DOHH2 (cell line): ENCODE measurements at regions not wholly inside any gene's neighbourhood (a gene's known extent, or its start where the extent isn't known, plus 50 kb on each side); places are given as distances from the start of the nearest gene placed in this dataset.

Experiments
- EZH2phosphoT487 ChIP-seq: fragments of 200-600 bp; sonication (generic); IDR thresholded peaks from 2 replicates; pipeline ENCODE4 v1.6.1; 2017; ENCODE audit warnings: borderline replicate concordance, mild to moderate bottlenecking, antibody characterized with exemption, low read length, moderate library complexity, mixed read lengths
- TF ChIP-seq, protein P1 (sequence below): fragments of 200-600 bp; sonication (generic); IDR thresholded peaks from one replicate; pipeline ENCODE4 v1.5.1; 2014; ENCODE audit warnings: antibody characterized with exemption, mild to moderate bottlenecking, low read depth, low read length; ENCODE audit not compliant: poor library complexity, severe bottlenecking

DNA sequence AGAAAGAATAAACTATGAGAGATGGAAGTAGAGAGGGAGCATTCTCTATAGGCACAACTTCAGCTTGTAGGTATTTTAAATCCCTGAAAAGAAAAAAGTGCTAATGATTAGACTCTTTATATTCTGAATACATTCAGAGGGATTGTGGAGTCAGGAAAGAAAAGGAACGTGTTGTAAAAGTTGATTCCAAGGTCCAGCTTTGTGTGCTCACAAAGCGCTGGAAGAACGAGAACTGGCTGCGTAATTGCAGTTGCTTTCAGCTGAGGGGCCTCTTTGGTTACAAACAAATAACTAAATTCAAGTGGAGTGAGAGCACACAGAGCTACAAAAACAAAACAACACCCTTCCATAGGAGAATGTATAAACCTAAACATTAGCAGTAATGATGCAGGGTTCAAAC is 1040.4 kb upstream of the WWC1 start:
- TF ChIP-seq EZH2phosphoT487, result no peak
- TF ChIP-seq, protein P1, sequence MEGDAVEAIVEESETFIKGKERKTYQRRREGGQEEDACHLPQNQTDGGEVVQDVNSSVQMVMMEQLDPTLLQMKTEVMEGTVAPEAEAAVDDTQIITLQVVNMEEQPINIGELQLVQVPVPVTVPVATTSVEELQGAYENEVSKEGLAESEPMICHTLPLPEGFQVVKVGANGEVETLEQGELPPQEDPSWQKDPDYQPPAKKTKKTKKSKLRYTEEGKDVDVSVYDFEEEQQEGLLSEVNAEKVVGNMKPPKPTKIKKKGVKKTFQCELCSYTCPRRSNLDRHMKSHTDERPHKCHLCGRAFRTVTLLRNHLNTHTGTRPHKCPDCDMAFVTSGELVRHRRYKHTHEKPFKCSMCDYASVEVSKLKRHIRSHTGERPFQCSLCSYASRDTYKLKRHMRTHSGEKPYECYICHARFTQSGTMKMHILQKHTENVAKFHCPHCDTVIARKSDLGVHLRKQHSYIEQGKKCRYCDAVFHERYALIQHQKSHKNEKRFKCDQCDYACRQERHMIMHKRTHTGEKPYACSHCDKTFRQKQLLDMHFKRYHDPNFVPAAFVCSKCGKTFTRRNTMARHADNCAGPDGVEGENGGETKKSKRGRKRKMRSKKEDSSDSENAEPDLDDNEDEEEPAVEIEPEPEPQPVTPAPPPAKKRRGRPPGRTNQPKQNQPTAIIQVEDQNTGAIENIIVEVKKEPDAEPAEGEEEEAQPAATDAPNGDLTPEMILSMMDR, result no peak
